CD4-positive, alpha-beta T cell (primary cell): ENCODE measurements at regions not wholly inside any gene's neighbourhood (a gene's known extent, or its start where the extent isn't known, plus 50 kb on each side); places are given as distances from the start of the nearest gene placed in this dataset.

Source experiments
- ATAC-seq: fragments of 200-7000 bp; cut with Tn5 transposase; one replicate; pipeline ENCODE4 v1.10.0; 2022; ENCODE audit warnings: mild to moderate bottlenecking; ENCODE audit not compliant: poor library complexity
- CTCF ChIA-PET: fragments of 350-600 bp; sonication (Branson Sonifier 250); formaldehyde crosslinking; loops from one replicate; lab custom pipeline; 2021; ENCODE audit warnings: antibody characterized with exemption, inconsistent platforms; lab: Charles Lee
- POLR2A ChIA-PET: fragments of 350-600 bp; sonication (Branson Sonifier 250); formaldehyde crosslinking; loops from one replicate; lab custom pipeline; 2021; ENCODE audit warnings: antibody characterized with exemption, inconsistent platforms; lab: Charles Lee
- DNase-seq, 14 experiments: peaks; one replicate each; pipeline ENCODE4 v3.0.0-alpha.2; 2013 to 2020; ENCODE audit warnings: mixed read lengths in 2 of 14
- H3K27ac ChIP-seq, 2 donors: one replicate each; pipeline versions ENCODE4 v1.5.1 to v1.7.0; 2013; ENCODE audit warnings: low read length in 2 of 2, low read depth in 1 of 2, mild to moderate bottlenecking in 1 of 2
- H3K27me3 ChIP-seq, 2 experiments: 1 replicate in 1 of 2; 2 replicates in 1 of 2; pipeline versions ENCODE4 v1.6.1 to v1.7.0; 2013; ENCODE audit warnings: low read length in 2 of 2, control low read depth in 1 of 2, mild to moderate bottlenecking in 1 of 2, moderate library complexity in 1 of 2; ENCODE audit not compliant: insufficient read depth in 2 of 2, control insufficient read depth in 1 of 2
- H3K36me3 ChIP-seq: one replicate; pipeline ENCODE4 v1.6.1; 2013; ENCODE audit warnings: low read length, control low read depth; ENCODE audit not compliant: insufficient read depth
- H3K4me1 ChIP-seq: one replicate; pipeline ENCODE4 v1.6.1; 2013; ENCODE audit warnings: low read length, control low read depth; ENCODE audit not compliant: insufficient read depth
- H3K4me3 ChIP-seq: one replicate; pipeline ENCODE4 v1.5.1; 2013; ENCODE audit warnings: mild to moderate bottlenecking, low read length, moderate library complexity
- H3K9me3 ChIP-seq, 2 experiments: 1 replicate in 1 of 2; 2 replicates in 1 of 2; pipeline versions ENCODE4 v1.6.1 to v1.7.0; 2013; ENCODE audit warnings: low read length in 2 of 2, mild to moderate bottlenecking in 2 of 2, control low read depth in 1 of 2, moderate library complexity in 1 of 2; ENCODE audit not compliant: control insufficient read depth in 1 of 2, insufficient read depth in 1 of 2
- H3K27ac Mint-ChIP-seq: one replicate; pipeline ENCODE4 v1.8.0; 2020; ENCODE audit warnings: mixed read lengths
- H3K27me3 Mint-ChIP-seq: one replicate; pipeline ENCODE4 v1.8.0; 2021; ENCODE audit warnings: mixed read lengths
- H3K36me3 Mint-ChIP-seq: one replicate; pipeline ENCODE4 v1.8.0; 2021; ENCODE audit warnings: low read depth, mixed read lengths
- H3K4me1 Mint-ChIP-seq: one replicate; pipeline ENCODE4 v1.8.0; 2021; ENCODE audit warnings: low read depth, mixed read lengths
- H3K4me3 Mint-ChIP-seq: one replicate; pipeline ENCODE4 v1.8.0; 2020; ENCODE audit warnings: mild to moderate bottlenecking, mixed read lengths
- H3K9me3 Mint-ChIP-seq: one replicate; pipeline ENCODE4 v1.8.0; 2020; ENCODE audit warnings: mixed read lengths
- intact Hi-C, 2 experiments: fragments of 100-400 bp; cut with DNase I in 1 of 2; cut with micrococcal nuclease in 1 of 2; formaldehyde crosslinking; loops; one replicate each; pipeline versions ENCODE4 v1.15.1 to v1.9.0; 2023 to 2025; cut with DNase I, micrococcal nuclease
- TF ChIP-seq, protein P1 (sequence below): fragments of 200-600 bp; IDR thresholded peaks from one replicate; pipeline ENCODE4 v1.8.0; 2022; ENCODE audit warnings: antibody characterized with exemption, mild to moderate bottlenecking

DNA sequence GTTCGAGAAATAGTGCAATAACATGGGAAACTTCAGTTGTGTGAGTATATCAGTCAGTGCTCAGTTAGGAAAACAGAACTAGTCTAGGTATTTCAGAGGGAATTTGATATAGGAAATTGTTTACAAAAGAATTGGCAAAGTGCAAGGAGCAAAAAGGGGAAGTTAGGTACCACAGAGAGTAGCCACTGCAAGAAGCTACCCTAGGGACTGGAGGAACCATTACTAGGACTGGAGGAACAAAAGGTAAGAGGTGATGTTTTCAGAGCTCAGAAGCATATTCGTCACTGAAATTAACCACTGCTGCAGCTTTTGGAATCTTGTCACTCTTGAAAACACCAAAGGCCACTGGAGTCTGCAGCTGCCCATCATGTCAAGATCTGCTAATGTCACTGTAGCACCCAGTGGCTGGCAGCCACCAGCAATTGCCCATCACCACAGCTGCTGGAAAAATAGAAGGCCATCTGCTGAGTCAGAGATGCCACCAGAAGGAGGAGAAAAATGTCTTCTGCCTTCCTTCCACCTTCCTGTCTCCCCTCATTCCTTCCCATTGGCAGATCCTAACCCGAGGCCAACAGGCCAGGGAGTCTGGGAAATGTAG lies 160.6 kb upstream of the RPS6KA3 start:
- H3K4me3 ChIP-seq: no peak overlapping the region
- H3K9me3 Mint-ChIP-seq: no peaks in the 10 kb centered on the region
- no peaks in the 10 kb centered on the region for H3K36me3 ChIP-seq
- H3K27me3 ChIP-seq: no peaks in the 10 kb centered on the region
- TF ChIP-seq, protein P1, sequence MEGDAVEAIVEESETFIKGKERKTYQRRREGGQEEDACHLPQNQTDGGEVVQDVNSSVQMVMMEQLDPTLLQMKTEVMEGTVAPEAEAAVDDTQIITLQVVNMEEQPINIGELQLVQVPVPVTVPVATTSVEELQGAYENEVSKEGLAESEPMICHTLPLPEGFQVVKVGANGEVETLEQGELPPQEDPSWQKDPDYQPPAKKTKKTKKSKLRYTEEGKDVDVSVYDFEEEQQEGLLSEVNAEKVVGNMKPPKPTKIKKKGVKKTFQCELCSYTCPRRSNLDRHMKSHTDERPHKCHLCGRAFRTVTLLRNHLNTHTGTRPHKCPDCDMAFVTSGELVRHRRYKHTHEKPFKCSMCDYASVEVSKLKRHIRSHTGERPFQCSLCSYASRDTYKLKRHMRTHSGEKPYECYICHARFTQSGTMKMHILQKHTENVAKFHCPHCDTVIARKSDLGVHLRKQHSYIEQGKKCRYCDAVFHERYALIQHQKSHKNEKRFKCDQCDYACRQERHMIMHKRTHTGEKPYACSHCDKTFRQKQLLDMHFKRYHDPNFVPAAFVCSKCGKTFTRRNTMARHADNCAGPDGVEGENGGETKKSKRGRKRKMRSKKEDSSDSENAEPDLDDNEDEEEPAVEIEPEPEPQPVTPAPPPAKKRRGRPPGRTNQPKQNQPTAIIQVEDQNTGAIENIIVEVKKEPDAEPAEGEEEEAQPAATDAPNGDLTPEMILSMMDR: no peak
- DNase-seq (no peak), ATAC-seq (no peak)
- ChIA-PET CTCF (no interaction called here), POLR2A (no interaction called here)
- no peak overlapping the region for H3K27ac Mint-ChIP-seq
- peaks cover 11% of the 10 kb centered on the region for H3K4me1 Mint-ChIP-seq
- H3K4me3 Mint-ChIP-seq: no peak overlapping the region
- H3K4me1 ChIP-seq: no peaks in the 10 kb centered on the region
- H3K36me3 Mint-ChIP-seq: no peaks in the 10 kb centered on the region
- intact Hi-C loops: no loop called here
- H3K27me3 Mint-ChIP-seq: no peaks in the 10 kb centered on the region
- no peaks in the 10 kb centered on the region for H3K9me3 ChIP-seq
- H3K27ac ChIP-seq: no peak overlapping the region

DNA sequence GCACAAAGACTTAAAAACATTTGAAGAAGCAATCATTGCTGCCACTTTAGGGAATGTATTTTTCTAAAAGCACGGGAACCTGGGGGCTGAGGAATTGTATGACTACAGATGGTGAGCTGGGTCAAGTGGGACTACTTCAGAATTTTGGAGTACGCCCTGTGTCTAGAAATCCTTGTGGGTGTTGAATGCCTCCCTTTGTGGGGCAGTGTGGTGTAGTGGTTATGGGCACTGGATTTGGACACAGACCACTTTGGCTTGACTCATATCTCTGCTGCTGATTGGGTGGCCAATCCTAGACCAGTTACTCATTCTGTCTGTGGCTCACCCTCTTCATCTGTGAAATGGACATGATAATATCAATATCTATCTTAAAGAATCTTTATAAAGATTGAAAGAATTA lies 155.0 kb upstream of the RPS6KA3 start:
- Histone ChIP-seq H3K4me1 (peaks cover 17% of the 10 kb centered on the region), H3K27ac (no peak overlapping the region), H3K36me3 (no peaks in the 10 kb centered on the region), H3K27me3 (no peaks in the 10 kb centered on the region), H3K9me3 (no peaks in the 10 kb centered on the region), H3K4me3 (no peak overlapping the region)
- TF ChIP-seq, protein P1: no peak
- DNase-seq (no peak), ATAC-seq (no peak)
- Mint-ChIP-seq H3K4me1 (peaks cover 38% of the 10 kb centered on the region), H3K27me3 (no peaks in the 10 kb centered on the region), H3K27ac (peak overlapping the region; percentile 74), H3K4me3 (no peak overlapping the region), H3K9me3 (no peaks in the 10 kb centered on the region), H3K36me3 (no peaks in the 10 kb centered on the region)
- ChIA-PET POLR2A (interaction anchor here (1.1 to 1.2 kb wide), 2 partner anchors 9 to 16 kb away, joined by 3 to 5 read pairs; no protein-coding TSS in a partner anchor), CTCF (no interaction called here)
- intact Hi-C loops: no loop called here

DNA sequence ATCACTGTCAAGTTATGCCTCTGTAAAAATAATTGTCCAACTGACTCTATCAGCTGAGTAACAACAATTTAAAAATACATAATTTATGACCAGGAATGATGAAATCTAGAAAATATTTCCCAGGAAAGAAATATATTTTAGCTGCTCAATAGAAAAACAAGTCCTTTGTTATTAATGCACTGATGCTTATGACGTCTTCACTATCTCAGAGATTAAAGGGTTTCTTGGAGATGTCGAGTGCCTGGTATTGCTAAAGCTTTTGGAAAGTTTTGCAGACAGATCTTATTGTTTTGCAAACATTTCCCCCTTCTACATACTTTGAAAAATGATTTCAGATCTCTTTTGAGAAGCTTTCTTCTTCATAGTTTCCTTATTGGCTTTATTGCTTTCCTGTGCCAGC lies 154.6 kb upstream of the RPS6KA3 start:
- Histone ChIP-seq H3K9me3 (no peaks in the 10 kb centered on the region), H3K4me3 (no peak overlapping the region), H3K36me3 (no peaks in the 10 kb centered on the region), H3K27ac (no peak overlapping the region), H3K27me3 (no peaks in the 10 kb centered on the region), H3K4me1 (peaks cover 17% of the 10 kb centered on the region)
- Mint-ChIP-seq H3K4me1 (peaks cover 38% of the 10 kb centered on the region), H3K27me3 (no peaks in the 10 kb centered on the region), H3K36me3 (no peaks in the 10 kb centered on the region), H3K27ac (peak overlapping the region; percentile 74), H3K9me3 (no peaks in the 10 kb centered on the region), H3K4me3 (no peak overlapping the region)
- ChIA-PET POLR2A (interaction anchor here (1.1 to 1.2 kb wide), 2 partner anchors 8 to 16 kb away, joined by 3 to 5 read pairs; no protein-coding TSS in a partner anchor), CTCF (no interaction called here)
- peak; percentile 34 for ATAC-seq
- TF ChIP-seq, protein P1: no peak
- no peak for DNase-seq
- intact Hi-C loops: no loop called here
